ENCODE measurements at regions not wholly inside any gene's neighbourhood (a gene's known extent, or its start where the extent isn't known, plus 50 kb on each side); places are given as distances from the start of the nearest gene placed in this dataset.

GRCh38 chr11:115999437-115999836 is 495.2 kb upstream of the CADM1 start:
- TF ChIP-seq EP300 (IDR thresholded peaks at IDR 0.05) (no peak), CTCF (IDR thresholded peaks at IDR 0.05) (no peak), BCL3 (IDR thresholded peaks at IDR 0.05) (no peak), ZNF302 (CRISPR knock-in tag; IDR thresholded peaks at IDR 0.05) (no peak), MAX (IDR thresholded peaks at IDR 0.05) (no peak), FOSL2 (IDR thresholded peaks at IDR 0.05) (no peak), FOSL2 (CRISPR knock-in tag; IDR thresholded peaks at IDR 0.05) (no peak), USF2 (IDR thresholded peaks at IDR 0.05) (no peak), CHD2 (IDR thresholded peaks at IDR 0.05; ENCODE audit: low read length, partially characterized antibody) (no peak), CBX2 (IDR thresholded peaks at IDR 0.05; ENCODE audit: borderline replicate concordance, low read depth) (no peak), TP53 (CRISPR knock-in tag; IDR thresholded peaks at IDR 0.05) (no peak), HOXB5 (CRISPR knock-in tag; IDR thresholded peaks at IDR 0.05) (no peak), RFX5 (IDR thresholded peaks at IDR 0.05) (no peak)
- TF ChIP-seq, protein P1, sequence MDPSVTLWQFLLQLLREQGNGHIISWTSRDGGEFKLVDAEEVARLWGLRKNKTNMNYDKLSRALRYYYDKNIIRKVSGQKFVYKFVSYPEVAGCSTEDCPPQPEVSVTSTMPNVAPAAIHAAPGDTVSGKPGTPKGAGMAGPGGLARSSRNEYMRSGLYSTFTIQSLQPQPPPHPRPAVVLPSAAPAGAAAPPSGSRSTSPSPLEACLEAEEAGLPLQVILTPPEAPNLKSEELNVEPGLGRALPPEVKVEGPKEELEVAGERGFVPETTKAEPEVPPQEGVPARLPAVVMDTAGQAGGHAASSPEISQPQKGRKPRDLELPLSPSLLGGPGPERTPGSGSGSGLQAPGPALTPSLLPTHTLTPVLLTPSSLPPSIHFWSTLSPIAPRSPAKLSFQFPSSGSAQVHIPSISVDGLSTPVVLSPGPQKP (IDR thresholded peaks at IDR 0.05; ENCODE audit: low read depth, low read length) = no peak
- TF ChIP-seq, protein P2, sequence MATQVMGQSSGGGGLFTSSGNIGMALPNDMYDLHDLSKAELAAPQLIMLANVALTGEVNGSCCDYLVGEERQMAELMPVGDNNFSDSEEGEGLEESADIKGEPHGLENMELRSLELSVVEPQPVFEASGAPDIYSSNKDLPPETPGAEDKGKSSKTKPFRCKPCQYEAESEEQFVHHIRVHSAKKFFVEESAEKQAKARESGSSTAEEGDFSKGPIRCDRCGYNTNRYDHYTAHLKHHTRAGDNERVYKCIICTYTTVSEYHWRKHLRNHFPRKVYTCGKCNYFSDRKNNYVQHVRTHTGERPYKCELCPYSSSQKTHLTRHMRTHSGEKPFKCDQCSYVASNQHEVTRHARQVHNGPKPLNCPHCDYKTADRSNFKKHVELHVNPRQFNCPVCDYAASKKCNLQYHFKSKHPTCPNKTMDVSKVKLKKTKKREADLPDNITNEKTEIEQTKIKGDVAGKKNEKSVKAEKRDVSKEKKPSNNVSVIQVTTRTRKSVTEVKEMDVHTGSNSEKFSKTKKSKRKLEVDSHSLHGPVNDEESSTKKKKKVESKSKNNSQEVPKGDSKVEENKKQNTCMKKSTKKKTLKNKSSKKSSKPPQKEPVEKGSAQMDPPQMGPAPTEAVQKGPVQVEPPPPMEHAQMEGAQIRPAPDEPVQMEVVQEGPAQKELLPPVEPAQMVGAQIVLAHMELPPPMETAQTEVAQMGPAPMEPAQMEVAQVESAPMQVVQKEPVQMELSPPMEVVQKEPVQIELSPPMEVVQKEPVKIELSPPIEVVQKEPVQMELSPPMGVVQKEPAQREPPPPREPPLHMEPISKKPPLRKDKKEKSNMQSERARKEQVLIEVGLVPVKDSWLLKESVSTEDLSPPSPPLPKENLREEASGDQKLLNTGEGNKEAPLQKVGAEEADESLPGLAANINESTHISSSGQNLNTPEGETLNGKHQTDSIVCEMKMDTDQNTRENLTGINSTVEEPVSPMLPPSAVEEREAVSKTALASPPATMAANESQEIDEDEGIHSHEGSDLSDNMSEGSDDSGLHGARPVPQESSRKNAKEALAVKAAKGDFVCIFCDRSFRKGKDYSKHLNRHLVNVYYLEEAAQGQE (IDR thresholded peaks at IDR 0.05) = no peak
